ENCODE measurements at regions not wholly inside any gene's neighbourhood (a gene's known extent, or its start where the extent isn't known, plus 50 kb on each side); places are given as distances from the start of the nearest gene placed in this dataset.

GRCh38 chr18:4658804-4659203 lies 203.7 kb upstream of the DLGAP1 start:
- TF ChIP-seq CTCF (IDR thresholded peaks at IDR 0.05): no peak
- no peak for TF ChIP-seq POLR2A (IDR thresholded peaks at IDR 0.05)
